ENCODE measurements at regions not wholly inside any gene's neighbourhood (a gene's known extent, or its start where the extent isn't known, plus 50 kb on each side); places are given as distances from the start of the nearest gene placed in this dataset.
A peak's percentile ranks its signal among the peaks of the same experiment; 100 is the strongest.
"Not testable (repeated sequence)": the region's sequence is repeated elsewhere in the genome, so short reads cannot be mapped to it uniquely, and the experiment has no call there.

GRCh38 chr10:34010891-34011290, 676.4 kb upstream of the NRP1 start:
- H3K4me3 ChIP-seq (ENCODE audit: insufficient read depth, low read length) = no peak overlapping the region
- no peak overlapping the region for H2AFZ ChIP-seq (ENCODE audit: low read length)
- no peaks in the 10 kb centered on the region for H3K36me3 ChIP-seq (ENCODE audit: insufficient read depth, low read length)
- no peaks in the 10 kb centered on the region for H3K79me2 ChIP-seq (ENCODE audit: insufficient read depth, low read length)
- TF ChIP-seq CTCF (IDR thresholded peaks at IDR 0.05; ENCODE audit: extremely low read depth, low read depth, low read length) = no peak
- no peak overlapping the region for H3K4me2 ChIP-seq (ENCODE audit: insufficient read depth, low read length)
- no peak overlapping the region for H3K27ac ChIP-seq (ENCODE audit: low read depth, low read length)
- H4K20me1 ChIP-seq (ENCODE audit: insufficient read depth, low read length) = no peaks in the 10 kb centered on the region
- peaks cover 18% of the 10 kb centered on the region for H3K27me3 ChIP-seq (ENCODE audit: insufficient read depth, low read length)
- no peaks in the 10 kb centered on the region for H3K4me1 ChIP-seq (ENCODE audit: insufficient read depth, low read length)
- peak; percentile 85 for DNase-seq (ENCODE audit: insufficient read length, low spot score, missing footprints)
- H3K9me3 ChIP-seq (ENCODE audit: low read depth, low read length) = no peaks in the 10 kb centered on the region

GRCh38 chr10:34010228-34010627, 675.8 kb upstream of the NRP1 start:
- not testable (repeated sequence) for H3K4me3 ChIP-seq (ENCODE audit: insufficient read depth, low read length); H3K79me2 ChIP-seq (ENCODE audit: insufficient read depth, low read length); H3K4me1 ChIP-seq (ENCODE audit: insufficient read depth, low read length); H3K27ac ChIP-seq (ENCODE audit: low read depth, low read length); H4K20me1 ChIP-seq (ENCODE audit: insufficient read depth, low read length); H3K4me2 ChIP-seq (ENCODE audit: insufficient read depth, low read length); H3K9me3 ChIP-seq (ENCODE audit: low read depth, low read length); DNase-seq (ENCODE audit: insufficient read length, low spot score, missing footprints); H2AFZ ChIP-seq (ENCODE audit: low read length); H3K36me3 ChIP-seq (ENCODE audit: insufficient read depth, low read length)
- peaks cover 18% of the 10 kb centered on the region for H3K27me3 ChIP-seq (ENCODE audit: insufficient read depth, low read length)

GRCh38 chr10:34008656-34009055, 674.2 kb upstream of the NRP1 start:
- Histone ChIP-seq H3K4me2 (ENCODE audit: insufficient read depth, low read length) (no peak overlapping the region), H3K4me1 (ENCODE audit: insufficient read depth, low read length) (no peaks in the 10 kb centered on the region), H3K27me3 (ENCODE audit: insufficient read depth, low read length) (peaks cover 12% of the 10 kb centered on the region), H3K36me3 (ENCODE audit: insufficient read depth, low read length) (no peaks in the 10 kb centered on the region), H3K4me3 (ENCODE audit: insufficient read depth, low read length) (no peak overlapping the region), H3K27ac (ENCODE audit: low read depth, low read length) (no peak overlapping the region), H3K79me2 (ENCODE audit: insufficient read depth, low read length) (no peaks in the 10 kb centered on the region), H4K20me1 (ENCODE audit: insufficient read depth, low read length) (no peaks in the 10 kb centered on the region), H2AFZ (ENCODE audit: low read length) (no peak overlapping the region), H3K9me3 (ENCODE audit: low read depth, low read length) (no peaks in the 10 kb centered on the region)
- no peak for TF ChIP-seq CTCF (IDR thresholded peaks at IDR 0.05; ENCODE audit: extremely low read depth, low read depth, low read length)
- no peak for DNase-seq (ENCODE audit: insufficient read length, low spot score, missing footprints)

- no peaks in the 10 kb centered on the region for H3K79me2 ChIP-seq (ENCODE audit: insufficient read depth, low read length)
- H3K4me1 ChIP-seq (ENCODE audit: insufficient read depth, low read length) = no peaks in the 10 kb centered on the region
- H3K9me3 ChIP-seq (ENCODE audit: low read depth, low read length) = no peaks in the 10 kb centered on the region
- no peak overlapping the region for H2AFZ ChIP-seq (ENCODE audit: low read length)
- no peaks in the 10 kb centered on the region for H4K20me1 ChIP-seq (ENCODE audit: insufficient read depth, low read length)
- no peak overlapping the region for H3K4me3 ChIP-seq (ENCODE audit: insufficient read depth, low read length)
- no peak overlapping the region for H3K4me2 ChIP-seq (ENCODE audit: insufficient read depth, low read length)
- no peaks in the 10 kb centered on the region for H3K36me3 ChIP-seq (ENCODE audit: insufficient read depth, low read length)
- peaks cover 9% of the 10 kb centered on the region for H3K27me3 ChIP-seq (ENCODE audit: insufficient read depth, low read length)
- H3K27ac ChIP-seq (ENCODE audit: low read depth, low read length) = no peak overlapping the region
- TF ChIP-seq CTCF (IDR thresholded peaks at IDR 0.05; ENCODE audit: extremely low read depth, low read depth, low read length) = no peak
- no peak for DNase-seq (ENCODE audit: insufficient read length, low spot score, missing footprints)
Measured at GRCh38 chr10:34006471-34006870, 672.0 kb upstream of the NRP1 start.

All from osteoblast (primary cell).